Mucosa of rectum (tissue), 2 donors: ENCODE measurements at regions not wholly inside any gene's neighbourhood (a gene's known extent, or its start where the extent isn't known, plus 50 kb on each side); places are given as distances from the start of the nearest gene placed in this dataset.
"Not testable (repeated sequence)": the region's sequence is repeated elsewhere in the genome, so short reads cannot be mapped to it uniquely, and the experiment has no call there.

Source experiments
- H3K27ac ChIP-seq, 2 donors: one replicate each; pipeline ENCODE4 v1.7.0; 2013; ENCODE audit warnings: inconsistent platforms in 2 of 2, low read depth in 2 of 2, low read length in 2 of 2
- H3K27me3 ChIP-seq, 2 donors: one replicate each; pipeline ENCODE4 v1.7.0; 2013; ENCODE audit warnings: low read length in 2 of 2; ENCODE audit not compliant: control insufficient read depth in 2 of 2, insufficient read depth in 2 of 2
- H3K36me3 ChIP-seq, 2 donors: one replicate each; pipeline ENCODE4 v1.7.0; 2013; ENCODE audit warnings: low read length in 2 of 2; ENCODE audit not compliant: control insufficient read depth in 2 of 2, insufficient read depth in 2 of 2
- H3K4me1 ChIP-seq, 2 donors: one replicate each; pipeline ENCODE4 v1.7.0; 2013; ENCODE audit warnings: low read length in 2 of 2, mild to moderate bottlenecking in 1 of 2; ENCODE audit not compliant: control insufficient read depth in 2 of 2, insufficient read depth in 2 of 2
- H3K4me3 ChIP-seq, 2 donors: one replicate each; pipeline ENCODE4 v1.7.0; 2013; ENCODE audit warnings: low read length in 2 of 2
- H3K9ac ChIP-seq, 2 donors: one replicate each; pipeline ENCODE4 v1.7.0; 2013; ENCODE audit warnings: low read length in 2 of 2, low read depth in 1 of 2, mild to moderate bottlenecking in 1 of 2
- H3K9me3 ChIP-seq, 2 donors: one replicate each; pipeline ENCODE4 v1.7.0; 2013; ENCODE audit warnings: low read length in 2 of 2; ENCODE audit not compliant: control insufficient read depth in 2 of 2
- donor health status: healthy.
- donor health status: Normal muscosa, but diverticular disease.

- H3K9ac ChIP-seq: no peak overlapping the region
- no peak overlapping the region for H3K4me3 ChIP-seq
- H3K9me3 ChIP-seq: no peaks in the 10 kb centered on the region
- no peaks in the 10 kb centered on the region for H3K27me3 ChIP-seq
- H3K4me1 ChIP-seq: no peaks in the 10 kb centered on the region
- H3K36me3 ChIP-seq: no peaks in the 10 kb centered on the region
- no peak overlapping the region for H3K27ac ChIP-seq
Measured at GRCh38 chr12:73659802-73660201, 877.8 kb upstream of the ATXN7L3B start.

GRCh38 chr12:73665193-73665592 lies 872.4 kb upstream of the ATXN7L3B start:
- Histone ChIP-seq H3K9ac (no peak overlapping the region), H3K4me3 (no peak overlapping the region), H3K27ac (no peak overlapping the region), H3K4me1 (no peaks in the 10 kb centered on the region), H3K27me3 (no peaks in the 10 kb centered on the region), H3K9me3 (peaks cover 0 to 2% of the 10 kb centered on the region in 2 donors), H3K36me3 (no peaks in the 10 kb centered on the region)

GRCh38 chr12:73671550-73671949 lies 866.1 kb upstream of the ATXN7L3B start:
- not testable (repeated sequence) for H3K4me1 ChIP-seq, H3K4me3 ChIP-seq, H3K27me3 ChIP-seq, H3K9ac ChIP-seq, H3K9me3 ChIP-seq, H3K27ac ChIP-seq, H3K36me3 ChIP-seq

GRCh38 chr12:73677520-73678291 lies 859.9 kb upstream of the ATXN7L3B start:
- H3K4me1 ChIP-seq: no peaks in the 10 kb centered on the region
- H3K27me3 ChIP-seq: no peaks in the 10 kb centered on the region
- H3K36me3 ChIP-seq: no peaks in the 10 kb centered on the region
- H3K9me3 ChIP-seq: no peaks in the 10 kb centered on the region
- no peak overlapping the region for H3K9ac ChIP-seq
- H3K27ac ChIP-seq: no peak overlapping the region
- H3K4me3 ChIP-seq: no peak overlapping the region

- H3K4me3 ChIP-seq: no peak overlapping the region
- H3K4me1 ChIP-seq: no peaks in the 10 kb centered on the region
- H3K27ac ChIP-seq: no peak overlapping the region
- H3K9me3 ChIP-seq: no peaks in the 10 kb centered on the region
- H3K27me3 ChIP-seq: no peaks in the 10 kb centered on the region
- no peaks in the 10 kb centered on the region for H3K36me3 ChIP-seq
- H3K9ac ChIP-seq: no peak overlapping the region
Measured at GRCh38 chr12:73678335-73678734, 859.3 kb upstream of the ATXN7L3B start.

- Histone ChIP-seq H3K4me3 (no peak overlapping the region), H3K4me1 (no peaks in the 10 kb centered on the region)
Measured at GRCh38 chr12:73699318-73699717, 838.3 kb upstream of the ATXN7L3B start.

GRCh38 chr12:73714655-73715054 lies 823.0 kb upstream of the ATXN7L3B start:
- Histone ChIP-seq H3K36me3 (no peaks in the 10 kb centered on the region), H3K27ac (no peak overlapping the region), H3K4me3 (no peak overlapping the region), H3K9me3 (no peaks in the 10 kb centered on the region), H3K27me3 (no peaks in the 10 kb centered on the region), H3K4me1 (no peaks in the 10 kb centered on the region), H3K9ac (no peak overlapping the region)

More at GRCh38 chr12:73699318-73699717, 838.3 kb upstream of the ATXN7L3B start:
- H3K27ac ChIP-seq: no peak overlapping the region
- H3K9me3 ChIP-seq: no peaks in the 10 kb centered on the region
- H3K27me3 ChIP-seq: no peaks in the 10 kb centered on the region
- no peaks in the 10 kb centered on the region for H3K36me3 ChIP-seq
- no peak overlapping the region for H3K9ac ChIP-seq

GRCh38 chr12:73716143-73716542 lies 821.5 kb upstream of the ATXN7L3B start:
- not testable (repeated sequence) for H3K4me3 ChIP-seq, H3K36me3 ChIP-seq, H3K27me3 ChIP-seq

GRCh38 chr12:73719223-73719622 lies 818.4 kb upstream of the ATXN7L3B start:
- Histone ChIP-seq H3K4me1 (no peaks in the 10 kb centered on the region), H3K27me3 (no peaks in the 10 kb centered on the region), H3K9ac (no peak overlapping the region), H3K36me3 (no peaks in the 10 kb centered on the region), H3K9me3 (no peaks in the 10 kb centered on the region), H3K27ac (no peak overlapping the region), H3K4me3 (no peak overlapping the region)

More at GRCh38 chr12:73716143-73716542, 821.5 kb upstream of the ATXN7L3B start:
- H3K9me3 ChIP-seq, H3K4me1 ChIP-seq, H3K27ac ChIP-seq, H3K9ac ChIP-seq: not testable (repeated sequence)

GRCh38 chr12:73726881-73727280 lies 810.8 kb upstream of the ATXN7L3B start:
- Histone ChIP-seq H3K9me3 (no peaks in the 10 kb centered on the region), H3K4me3 (no peak overlapping the region), H3K27me3 (no peaks in the 10 kb centered on the region), H3K27ac (no peak overlapping the region), H3K9ac (no peak overlapping the region), H3K36me3 (no peaks in the 10 kb centered on the region), H3K4me1 (no peaks in the 10 kb centered on the region)
